CD14-positive monocyte (primary cell): ENCODE measurements at regions not wholly inside any gene's neighbourhood (a gene's known extent, or its start where the extent isn't known, plus 50 kb on each side); places are given as distances from the start of the nearest gene placed in this dataset.

ENCODE experiments used
- DNase-seq, 3 donors: peaks; one replicate each; pipeline ENCODE4 v3.0.0-alpha.2; 2011 to 2022
- H2AFZ ChIP-seq: 2 replicates; pipeline ENCODE4 v1.6.0; 2012; ENCODE audit warnings: mild to moderate bottlenecking, low read depth, low read length, inconsistent platforms; ENCODE audit not compliant: insufficient read depth, poor library complexity, severe bottlenecking
- H3K27ac ChIP-seq, 2 donors: 1 replicate in 1 of 2; 2 replicates in 1 of 2; pipeline ENCODE4 v1.5.1; 2012 to 2013; ENCODE audit warnings: low read length in 2 of 2, control low read depth in 1 of 2, inconsistent platforms in 1 of 2, low read depth in 1 of 2, mild to moderate bottlenecking in 1 of 2
- H3K27me3 ChIP-seq, 2 donors: one replicate each; pipeline versions ENCODE4 v1.6.0 to v1.6.1; 2011 to 2013; ENCODE audit warnings: low read length in 2 of 2; ENCODE audit not compliant: control insufficient read depth in 2 of 2, insufficient read depth in 2 of 2
- H3K36me3 ChIP-seq, 2 donors: replicated peaks in 1 of 2; 1 replicate in 1 of 2; 2 replicates in 1 of 2; pipeline versions ENCODE4 v1.5.1 to v1.6.1; 2012 to 2013; ENCODE audit warnings: low read length in 2 of 2, control low read depth in 1 of 2, inconsistent platforms in 1 of 2, mild to moderate bottlenecking in 1 of 2; ENCODE audit not compliant: insufficient read depth in 2 of 2, control insufficient read depth in 1 of 2
- H3K4me1 ChIP-seq, 2 donors: 1 replicate in 1 of 2; 2 replicates in 1 of 2; pipeline versions ENCODE4 v1.5.1 to v1.6.1; 2012 to 2013; ENCODE audit warnings: low read length in 2 of 2, control low read depth in 1 of 2, inconsistent platforms in 1 of 2, mild to moderate bottlenecking in 1 of 2, moderate library complexity in 1 of 2; ENCODE audit not compliant: insufficient read depth in 2 of 2, control insufficient read depth in 1 of 2
- H3K4me2 ChIP-seq: replicated peaks from 2 replicates; pipeline ENCODE3; 2012; ENCODE audit warnings: low read length, moderate library complexity, mild to moderate bottlenecking; ENCODE audit not compliant: poor library complexity, severe bottlenecking; ENCODE audit errors: extremely low read depth
- H3K4me3 ChIP-seq, 3 experiments: fragments of 200-600 bp in 1 of 3; sonication (generic) in 1 of 3; replicated peaks in 1 of 3; 1 replicate in 2 of 3; 2 replicates in 1 of 3; pipeline ENCODE4 v1.5.1; 2011 to 2013; ENCODE audit warnings: low read length in 3 of 3, mild to moderate bottlenecking in 3 of 3, control low read depth in 2 of 3, low read depth in 2 of 3, inconsistent platforms in 1 of 3, moderate library complexity in 1 of 3
- H3K79me2 ChIP-seq: 2 replicates; pipeline ENCODE4 v1.6.0; 2012; ENCODE audit warnings: mild to moderate bottlenecking, control low read depth, inconsistent platforms, low read length, moderate library complexity; ENCODE audit not compliant: insufficient read depth
- H3K9ac ChIP-seq: 2 replicates; pipeline ENCODE4 v1.6.0; 2017; ENCODE audit warnings: low read length, mild to moderate bottlenecking; ENCODE audit not compliant: insufficient read depth, poor library complexity, severe bottlenecking
- H3K9me3 ChIP-seq, 2 donors: replicated peaks in 1 of 2; 1 replicate in 1 of 2; 2 replicates in 1 of 2; pipeline versions ENCODE4 v1.5.1 to v1.6.1; 2012 to 2013; ENCODE audit warnings: low read length in 2 of 2, control low read depth in 1 of 2; ENCODE audit not compliant: control insufficient read depth in 1 of 2, insufficient read depth in 1 of 2
- H4K20me1 ChIP-seq: 2 replicates; pipeline ENCODE4 v1.6.0; 2012; ENCODE audit warnings: mild to moderate bottlenecking, low read length, control low read depth, moderate library complexity; ENCODE audit not compliant: insufficient read depth
- H3K27ac Mint-ChIP-seq, 7 donors: one replicate each; pipeline ENCODE4 v1.8.0; 2020; ENCODE audit warnings: mild to moderate bottlenecking in 7 of 7, mixed read lengths in 7 of 7, moderate library complexity in 6 of 7, inconsistent platforms in 2 of 7
- H3K27me3 Mint-ChIP-seq, 3 donors: one replicate each; pipeline ENCODE4 v1.8.0; 2021 to 2022; ENCODE audit warnings: low read depth in 3 of 3, mild to moderate bottlenecking in 3 of 3, mixed read lengths in 3 of 3, moderate library complexity in 3 of 3, inconsistent platforms in 1 of 3
- H3K36me3 Mint-ChIP-seq, 2 donors: one replicate each; pipeline ENCODE4 v1.8.0; 2020; ENCODE audit warnings: mixed read lengths in 2 of 2, inconsistent platforms in 1 of 2, mild to moderate bottlenecking in 1 of 2
- H3K4me1 Mint-ChIP-seq: one replicate; pipeline ENCODE4 v1.8.0; 2020; ENCODE audit warnings: mild to moderate bottlenecking, mixed read lengths
- H3K4me3 Mint-ChIP-seq, 2 donors: one replicate each; pipeline ENCODE4 v1.8.0; 2020; ENCODE audit warnings: mild to moderate bottlenecking in 2 of 2, mixed read lengths in 2 of 2, moderate library complexity in 1 of 2
- H3K9me3 Mint-ChIP-seq, 7 donors: one replicate each; pipeline ENCODE4 v1.8.0; 2020 to 2022; ENCODE audit warnings: mixed read lengths in 7 of 7, mild to moderate bottlenecking in 6 of 7, moderate library complexity in 6 of 7, inconsistent platforms in 2 of 7
- WGBS: methylation state at CpG from one replicate; pipeline ENCODE4 v1.1.5; 2013; ENCODE audit warnings: missing lambda C conversion rate; ENCODE audit not compliant: insufficient coverage; 5-methylcytosine and 5-hydroxymethylcytosine counted together
- intact Hi-C, 2 donors: fragments of 100-400 bp; cut with micrococcal nuclease; formaldehyde crosslinking; loops; one replicate each; pipeline versions ENCODE4 v1.15.0 to v1.15.1; 2023
- TF ChIP-seq, protein P1 (sequence below): fragments of 200-600 bp; IDR thresholded peaks from one replicate; pipeline ENCODE4 v1.8.0; 2022; ENCODE audit warnings: antibody characterized with exemption, mild to moderate bottlenecking

DNA sequence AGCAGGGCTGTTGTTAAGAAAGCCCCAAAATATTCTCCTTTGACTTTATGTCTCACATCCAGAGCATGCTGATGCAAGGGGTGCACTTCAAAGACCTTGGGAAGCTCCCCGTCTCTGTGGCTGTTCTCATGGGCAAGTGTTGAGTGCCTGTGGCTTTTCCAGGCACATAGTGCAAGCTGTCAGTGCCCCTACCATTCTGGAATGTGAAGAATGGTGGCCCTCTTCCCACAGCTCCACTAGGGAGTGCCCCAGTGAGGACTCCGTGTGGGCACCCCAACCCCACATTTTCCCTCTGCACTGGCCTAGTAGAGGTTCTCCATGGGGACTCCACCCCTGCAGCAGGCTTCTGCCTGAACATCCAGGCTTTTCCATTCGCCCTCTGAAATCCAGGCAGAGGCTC lies 673.7 kb downstream of the HTR1B start:
- H3K4me3 ChIP-seq, result no peak overlapping the region
- intact Hi-C loops, result no loop called here
- H3K4me1 Mint-ChIP-seq, result no peaks in the 10 kb centered on the region

DNA sequence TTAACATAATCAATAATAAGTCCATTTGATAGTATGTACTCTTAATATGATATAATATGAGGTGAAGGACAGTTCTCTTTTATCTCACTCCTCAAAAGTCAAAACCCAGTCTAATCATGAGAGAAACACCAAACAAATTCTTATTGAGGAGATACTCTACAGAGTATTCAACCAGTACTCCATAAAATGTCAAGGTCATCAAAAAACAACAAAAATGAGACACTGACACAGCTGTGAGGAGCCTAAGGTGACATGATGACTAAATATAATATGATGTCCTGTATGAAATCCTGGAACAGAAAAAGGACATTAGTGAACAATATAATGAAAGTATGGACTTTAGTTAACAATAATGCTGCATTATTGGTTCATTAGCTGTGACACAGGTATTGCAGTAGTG lies 675.1 kb downstream of the HTR1B start:
- no peak overlapping the region for H2AFZ ChIP-seq
- H3K27ac ChIP-seq, result no peak overlapping the region
- H3K27me3 Mint-ChIP-seq, result peaks cover 0 to 1% (median 0%) of the 10 kb centered on the region in 3 donors
- H3K4me2 ChIP-seq, result no peak overlapping the region
- H3K9me3 Mint-ChIP-seq, result peaks cover 3 to 14% (median 6%) of the 10 kb centered on the region in 7 donors
- no peaks in the 10 kb centered on the region for H3K36me3 Mint-ChIP-seq
- H3K4me1 ChIP-seq, result no peaks in the 10 kb centered on the region
- no peaks in the 10 kb centered on the region for H3K27me3 ChIP-seq
- H3K9me3 ChIP-seq, result peaks cover 0 to 8% of the 10 kb centered on the region in 2 donors
- intact Hi-C loops, result no loop called here
- H3K27ac Mint-ChIP-seq, result no peak overlapping the region
- no peak overlapping the region for H3K4me3 Mint-ChIP-seq
- H3K9ac ChIP-seq, result no peak overlapping the region
- H3K4me3 ChIP-seq, result no peak overlapping the region
- TF ChIP-seq, protein P1, sequence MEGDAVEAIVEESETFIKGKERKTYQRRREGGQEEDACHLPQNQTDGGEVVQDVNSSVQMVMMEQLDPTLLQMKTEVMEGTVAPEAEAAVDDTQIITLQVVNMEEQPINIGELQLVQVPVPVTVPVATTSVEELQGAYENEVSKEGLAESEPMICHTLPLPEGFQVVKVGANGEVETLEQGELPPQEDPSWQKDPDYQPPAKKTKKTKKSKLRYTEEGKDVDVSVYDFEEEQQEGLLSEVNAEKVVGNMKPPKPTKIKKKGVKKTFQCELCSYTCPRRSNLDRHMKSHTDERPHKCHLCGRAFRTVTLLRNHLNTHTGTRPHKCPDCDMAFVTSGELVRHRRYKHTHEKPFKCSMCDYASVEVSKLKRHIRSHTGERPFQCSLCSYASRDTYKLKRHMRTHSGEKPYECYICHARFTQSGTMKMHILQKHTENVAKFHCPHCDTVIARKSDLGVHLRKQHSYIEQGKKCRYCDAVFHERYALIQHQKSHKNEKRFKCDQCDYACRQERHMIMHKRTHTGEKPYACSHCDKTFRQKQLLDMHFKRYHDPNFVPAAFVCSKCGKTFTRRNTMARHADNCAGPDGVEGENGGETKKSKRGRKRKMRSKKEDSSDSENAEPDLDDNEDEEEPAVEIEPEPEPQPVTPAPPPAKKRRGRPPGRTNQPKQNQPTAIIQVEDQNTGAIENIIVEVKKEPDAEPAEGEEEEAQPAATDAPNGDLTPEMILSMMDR, result no peak
- no peaks in the 10 kb centered on the region for H3K4me1 Mint-ChIP-seq
- no peaks in the 10 kb centered on the region for H3K79me2 ChIP-seq
- H3K36me3 ChIP-seq, result no peaks in the 10 kb centered on the region
- H4K20me1 ChIP-seq, result no peaks in the 10 kb centered on the region
- DNase-seq, result no peak

More for the DNA sequence above, 673.7 kb downstream of the HTR1B start:
- H3K27me3 Mint-ChIP-seq, result no peaks in the 10 kb centered on the region
- no peak overlapping the region for H3K27ac ChIP-seq
- TF ChIP-seq, protein P1, result no peak
- no peak overlapping the region for H2AFZ ChIP-seq
- H3K9ac ChIP-seq, result no peak overlapping the region
- WGBS, result 80% methylated on average over 3 of the region's 3 CpGs
- H3K4me3 Mint-ChIP-seq, result no peak overlapping the region
- peaks cover 0 to 8% of the 10 kb centered on the region in 2 donors for H3K9me3 ChIP-seq
- no peaks in the 10 kb centered on the region for H3K79me2 ChIP-seq
- no peak overlapping the region for H3K27ac Mint-ChIP-seq
- no peaks in the 10 kb centered on the region for H3K4me1 ChIP-seq
- no peaks in the 10 kb centered on the region for H4K20me1 ChIP-seq
- no peak for DNase-seq
- H3K4me2 ChIP-seq, result no peak overlapping the region
- no peaks in the 10 kb centered on the region for H3K36me3 Mint-ChIP-seq
- H3K9me3 Mint-ChIP-seq, result peaks cover 2 to 11% (median 4%) of the 10 kb centered on the region in 7 donors
- H3K36me3 ChIP-seq, result no peaks in the 10 kb centered on the region
- H3K27me3 ChIP-seq, result no peaks in the 10 kb centered on the region
